ENCODE measurements at regions not wholly inside any gene's neighbourhood (a gene's known extent, or its start where the extent isn't known, plus 50 kb on each side); places are given as distances from the start of the nearest gene placed in this dataset.

DNA sequence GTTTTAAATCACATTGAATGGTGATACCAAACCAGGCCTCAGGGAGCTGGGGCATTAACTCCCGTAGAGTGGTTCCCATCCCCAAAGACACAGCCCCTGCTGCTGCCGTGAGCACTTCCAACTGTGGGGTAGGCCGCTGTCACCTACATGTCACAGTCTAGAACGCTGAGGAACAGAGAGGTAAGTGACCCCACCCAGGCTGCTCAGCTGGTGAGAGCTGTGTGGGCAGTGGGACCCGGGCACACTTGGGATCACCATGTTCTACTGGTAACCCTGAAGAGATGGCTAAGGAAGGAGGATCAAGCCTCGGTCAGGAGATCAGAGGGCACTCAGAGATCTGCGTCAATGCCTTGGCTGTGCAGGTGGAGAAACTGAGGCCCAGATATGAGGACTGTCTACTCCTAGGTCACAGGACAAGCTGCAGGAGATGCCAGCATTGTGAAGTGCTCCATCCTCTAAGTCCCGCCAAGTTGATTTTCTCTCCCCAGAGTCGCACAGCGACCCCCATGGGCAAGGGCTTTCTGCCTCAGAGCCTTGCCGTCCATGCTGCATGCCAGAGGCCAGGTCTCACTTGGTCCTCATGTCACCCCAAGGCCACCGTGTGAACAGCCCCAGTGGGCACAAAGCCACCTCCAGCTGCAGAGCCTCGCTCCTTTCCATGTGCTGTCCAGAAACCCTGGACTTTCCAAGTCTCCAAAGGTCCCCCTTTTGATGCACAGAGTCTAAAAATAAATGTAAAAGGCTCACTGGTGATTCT is 144.2 kb upstream of the OTOS start:
- no peak overlapping the region for H3K27ac ChIP-seq
- TF ChIP-seq, protein P1, sequence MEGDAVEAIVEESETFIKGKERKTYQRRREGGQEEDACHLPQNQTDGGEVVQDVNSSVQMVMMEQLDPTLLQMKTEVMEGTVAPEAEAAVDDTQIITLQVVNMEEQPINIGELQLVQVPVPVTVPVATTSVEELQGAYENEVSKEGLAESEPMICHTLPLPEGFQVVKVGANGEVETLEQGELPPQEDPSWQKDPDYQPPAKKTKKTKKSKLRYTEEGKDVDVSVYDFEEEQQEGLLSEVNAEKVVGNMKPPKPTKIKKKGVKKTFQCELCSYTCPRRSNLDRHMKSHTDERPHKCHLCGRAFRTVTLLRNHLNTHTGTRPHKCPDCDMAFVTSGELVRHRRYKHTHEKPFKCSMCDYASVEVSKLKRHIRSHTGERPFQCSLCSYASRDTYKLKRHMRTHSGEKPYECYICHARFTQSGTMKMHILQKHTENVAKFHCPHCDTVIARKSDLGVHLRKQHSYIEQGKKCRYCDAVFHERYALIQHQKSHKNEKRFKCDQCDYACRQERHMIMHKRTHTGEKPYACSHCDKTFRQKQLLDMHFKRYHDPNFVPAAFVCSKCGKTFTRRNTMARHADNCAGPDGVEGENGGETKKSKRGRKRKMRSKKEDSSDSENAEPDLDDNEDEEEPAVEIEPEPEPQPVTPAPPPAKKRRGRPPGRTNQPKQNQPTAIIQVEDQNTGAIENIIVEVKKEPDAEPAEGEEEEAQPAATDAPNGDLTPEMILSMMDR (IDR thresholded peaks at IDR 0.05): no peak
- TF ChIP-seq ZFX (IDR thresholded peaks at IDR 0.05; ENCODE audit: borderline replicate concordance): no peak

DNA sequence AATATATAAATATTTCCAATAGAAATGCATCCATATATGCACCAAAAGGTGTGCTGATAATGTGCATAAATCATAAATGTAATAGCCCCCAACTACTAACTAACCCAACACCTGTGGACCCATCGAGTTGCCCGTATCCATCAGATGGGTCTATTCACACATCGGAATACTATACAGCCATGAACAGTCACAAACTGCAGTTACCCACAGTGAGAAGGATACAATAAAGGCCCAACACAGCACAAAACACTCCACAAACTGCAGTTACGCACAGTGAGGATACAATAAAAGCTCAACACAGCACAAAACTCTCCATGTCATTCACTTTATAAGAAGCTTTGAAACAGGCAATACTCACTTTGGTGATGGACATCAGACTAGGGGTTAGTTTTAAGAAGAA is 145.3 kb upstream of the OTOS start:
- H3K27ac ChIP-seq: no peak overlapping the region
- TF ChIP-seq ZFX (IDR thresholded peaks at IDR 0.05; ENCODE audit: borderline replicate concordance): no peak
- TF ChIP-seq, protein P1 (IDR thresholded peaks at IDR 0.05): no peak

DNA sequence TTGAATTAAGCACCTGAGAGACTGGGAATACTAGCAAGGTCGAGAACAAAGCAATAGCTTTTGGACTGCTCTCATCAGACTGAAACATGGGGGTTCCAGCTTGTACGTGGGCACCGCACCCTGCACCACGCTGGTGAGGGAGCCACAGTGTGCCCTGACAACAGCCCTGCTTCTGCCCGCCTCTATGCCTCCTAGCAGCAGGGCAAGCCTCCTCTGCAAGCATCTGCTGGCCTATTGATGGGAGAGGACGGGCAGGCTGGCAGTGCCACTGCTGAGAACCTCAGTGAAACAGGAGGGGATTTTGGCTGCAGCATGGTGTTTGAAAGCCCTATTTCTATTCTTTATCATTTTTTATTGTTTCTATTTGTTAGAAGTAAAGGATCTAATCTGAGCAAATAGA is 146.1 kb upstream of the OTOS start:
- TF ChIP-seq, protein P1 (IDR thresholded peaks at IDR 0.05): no peak
- no peak for TF ChIP-seq ZFX (IDR thresholded peaks at IDR 0.05; ENCODE audit: borderline replicate concordance)
- H3K27ac ChIP-seq: no peak overlapping the region

DNA sequence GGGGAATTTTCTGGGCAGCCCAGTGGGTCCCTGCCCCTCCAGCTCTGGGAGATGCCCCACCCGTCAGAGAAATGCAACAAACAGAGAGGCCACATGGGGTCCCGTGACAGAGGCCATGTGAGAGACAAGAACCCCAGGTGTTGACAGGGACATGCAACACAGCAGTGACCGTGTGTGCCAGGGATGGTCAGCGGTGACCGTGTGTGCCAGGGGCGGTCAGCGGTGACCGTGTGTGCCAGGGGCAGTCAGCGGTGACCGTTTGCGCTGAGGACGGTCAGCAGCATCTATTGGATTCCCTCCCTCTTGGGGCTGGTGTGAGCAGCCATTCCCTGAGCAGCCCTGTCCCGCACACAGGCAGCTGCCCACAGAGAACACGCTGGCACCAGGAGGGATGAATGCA is 146.6 kb upstream of the OTOS start:
- TF ChIP-seq, protein P1 (IDR thresholded peaks at IDR 0.05): no peak
- no peak for TF ChIP-seq ZFX (IDR thresholded peaks at IDR 0.05; ENCODE audit: borderline replicate concordance)
- H3K27ac ChIP-seq: no peak overlapping the region

- H3K27ac ChIP-seq: no peak overlapping the region
- TF ChIP-seq ZFX (IDR thresholded peaks at IDR 0.05; ENCODE audit: borderline replicate concordance): no peak
- TF ChIP-seq, protein P1 (IDR thresholded peaks at IDR 0.05): no peak
These were observed 147.1 kb upstream of the OTOS start for GRCh38 chr2:240287496-240288086.

GRCh38 chr2:240288087-240288521 is 147.4 kb upstream of the GPC1 start:
- no peak for TF ChIP-seq ZFX (IDR thresholded peaks at IDR 0.05; ENCODE audit: borderline replicate concordance)
- TF ChIP-seq, protein P1 (IDR thresholded peaks at IDR 0.05): no peak

More at GRCh38 chr2:240288087-240288521, 147.4 kb upstream of the GPC1 start:
- no peak overlapping the region for H3K27ac ChIP-seq

All from 22Rv1 (cell line).